ENCODE measurements at regions not wholly inside any gene's neighbourhood (a gene's known extent, or its start where the extent isn't known, plus 50 kb on each side); places are given as distances from the start of the nearest gene placed in this dataset.

GRCh38 chr15:95471690-95472086, 858.8 kb upstream of the NR2F2 start:
- DNase-seq, result no peak

GRCh38 chr15:95475067-95475466, 855.4 kb upstream of the NR2F2 start:
- DNase-seq, result no peak

- DNase-seq, result no peak
These were observed 851.2 kb upstream of the NR2F2 start for GRCh38 chr15:95479308-95479707.

- DNase-seq, result no peak
These were observed 845.1 kb upstream of the NR2F2 start for GRCh38 chr15:95485367-95485766.

GRCh38 chr15:95486224-95486623, 844.3 kb upstream of the NR2F2 start:
- DNase-seq, result no peak

GRCh38 chr15:95489103-95489502, 841.4 kb upstream of the NR2F2 start:
- DNase-seq, result no peak

- DNase-seq, result no peak
These were observed 838.0 kb upstream of the NR2F2 start for GRCh38 chr15:95492388-95493070.

GRCh38 chr15:95494971-95495541, 835.4 kb upstream of the NR2F2 start:
- no peak for DNase-seq

- DNase-seq, result no peak
These were observed 832.9 kb upstream of the NR2F2 start for GRCh38 chr15:95497634-95498033.

- DNase-seq, result no peak
These were observed 831.5 kb upstream of the NR2F2 start for GRCh38 chr15:95498961-95499360.

GRCh38 chr15:95499397-95499796, 831.1 kb upstream of the NR2F2 start:
- no peak for DNase-seq

GRCh38 chr15:95501865-95502264, 828.6 kb upstream of the NR2F2 start:
- DNase-seq, result no peak

- no peak for DNase-seq
These were observed 827.4 kb upstream of the NR2F2 start for GRCh38 chr15:95503107-95503506.

- no peak for DNase-seq
These were observed 826.8 kb upstream of the NR2F2 start for GRCh38 chr15:95503640-95504225.

GRCh38 chr15:95511671-95512070, 818.8 kb upstream of the NR2F2 start:
- DNase-seq, result no peak

GRCh38 chr15:95512906-95513305, 817.6 kb upstream of the NR2F2 start:
- no peak for DNase-seq

- DNase-seq, result no peak
These were observed 810.6 kb upstream of the NR2F2 start for GRCh38 chr15:95519887-95520286.

GRCh38 chr15:95520511-95520910, 810.0 kb upstream of the NR2F2 start:
- DNase-seq, result no peak

GRCh38 chr15:95520922-95521321, 809.6 kb upstream of the NR2F2 start:
- no peak for DNase-seq

GRCh38 chr15:95522533-95522932, 808.0 kb upstream of the NR2F2 start:
- no peak for DNase-seq

GRCh38 chr15:95528920-95529319, 801.6 kb upstream of the NR2F2 start:
- DNase-seq, result no peak

- DNase-seq, result no peak
These were observed 793.9 kb upstream of the NR2F2 start for GRCh38 chr15:95536638-95537037.

- no peak for DNase-seq
These were observed 791.8 kb upstream of the NR2F2 start for GRCh38 chr15:95538693-95539092.

GRCh38 chr15:95541301-95541700, 789.2 kb upstream of the NR2F2 start:
- DNase-seq, result no peak

Measured in activated T-cell treated with anti-CD3 and anti-CD28 coated beads for 4 hours (primary cell).